HepG2 (cell line): ENCODE measurements at regions not wholly inside any gene's neighbourhood (a gene's known extent, or its start where the extent isn't known, plus 50 kb on each side); places are given as distances from the start of the nearest gene placed in this dataset.

Experiments
- ATAC-seq: fragments of 200-7000 bp; cut with Tn5 transposase; 3 replicates; pipeline ENCODE4 v1.9.1; 2020; ENCODE audit warnings: mild to moderate bottlenecking, moderate library complexity
- BruUV-seq: library from RNA; stranded (reverse); fragments of 400-500 nt; replicated peaks from 2 replicates; lab custom pipeline; 2021; lab: Mats Ljungman, UMichigan
- CTCF ChIA-PET: fragments of 300-600 bp; formaldehyde crosslinking; extraction: SDS; loops from one replicate; lab custom pipeline; 2021; ENCODE audit warnings: low total read pairs, inconsistent platforms, low intra/inter-chr PET ratio; lab: Yijun Ruan, JAX
- POLR2A ChIA-PET: fragments of 350-600 bp; sonication (Branson Sonifier 250); formaldehyde crosslinking; loops from one replicate; lab custom pipeline; 2020; ENCODE audit warnings: antibody characterized with exemption, inconsistent platforms; lab: Yijun Ruan, JAX
- DNase-seq: peaks from one replicate; pipeline ENCODE4 v3.0.0-alpha.2; 2015; ENCODE audit warnings: low spot score
- FAIRE-seq: peaks from 3 replicates; lab custom pipeline; 2011; peaks lifted over from hg19 to GRCh38; lab: Jason Lieb, UNC
- H2AFZ ChIP-seq: one replicate; pipeline ENCODE4 v1.6.1; 2011; ENCODE audit warnings: low read length, inconsistent platforms
- H3K27ac ChIP-seq: fragments of 300-600 bp; 3 replicates; pipeline ENCODE4 v1.8.0; 2011; ENCODE audit warnings: mixed run types, mild to moderate bottlenecking, mixed read lengths, low read length, inconsistent platforms; ENCODE audit not compliant: insufficient read depth; ENCODE audit errors: extremely low read length
- H3K27me3 ChIP-seq, 2 experiments: fragments of 200-600 bp in 1 of 2; 2 replicates in 1 of 2; 3 replicates in 1 of 2; pipeline versions ENCODE4 v1.6.0 to v1.8.0; 2011; ENCODE audit warnings: low read length in 2 of 2, mild to moderate bottlenecking in 2 of 2, moderate library complexity in 2 of 2, inconsistent platforms in 1 of 2; ENCODE audit not compliant: insufficient read depth in 2 of 2, control insufficient read depth in 1 of 2
- H3K36me3 ChIP-seq, 2 experiments: fragments of 200-600 bp in 1 of 2; replicated peaks in 1 of 2; 2 replicates in 1 of 2; 3 replicates in 1 of 2; pipeline versions ENCODE4 v1.5.1 to v1.8.0; 2011; ENCODE audit warnings: low read length in 2 of 2, inconsistent platforms in 1 of 2; ENCODE audit not compliant: insufficient read depth in 2 of 2, control insufficient read depth in 1 of 2
- H3K4me1 ChIP-seq: 2 replicates; pipeline ENCODE4 v1.5.1; 2012; ENCODE audit warnings: low read length, inconsistent platforms; ENCODE audit not compliant: insufficient read depth
- H3K4me2 ChIP-seq: 2 replicates; pipeline ENCODE4 v1.6.0; 2011; ENCODE audit warnings: low read depth, low read length, inconsistent platforms
- H3K4me3 ChIP-seq, 3 experiments: fragments of 200-600 bp in 1 of 3; sonication (generic), shearing (Covaris generic) in 1 of 3; replicated peaks in 1 of 3; 2 replicates each; pipeline ENCODE4 v1.5.1; 2011 to 2016; ENCODE audit warnings: low read length in 3 of 3, inconsistent platforms in 2 of 3, low read depth in 2 of 3, mild to moderate bottlenecking in 2 of 3, control low read depth in 1 of 3, mixed read lengths in 1 of 3; ENCODE audit not compliant: insufficient read depth in 1 of 3
- H3K79me2 ChIP-seq: one replicate; pipeline ENCODE4 v1.6.1; 2011; ENCODE audit warnings: low read length, inconsistent platforms; ENCODE audit not compliant: insufficient read depth
- H3K9ac ChIP-seq: 2 replicates; pipeline ENCODE4 v1.6.0; 2011; ENCODE audit warnings: mild to moderate bottlenecking, low read depth, low read length, inconsistent platforms; ENCODE audit not compliant: insufficient read depth
- H3K9me3 ChIP-seq: 2 replicates; pipeline ENCODE4 v1.5.1; 2012; ENCODE audit warnings: mild to moderate bottlenecking, low read length
- H4K20me1 ChIP-seq: 2 replicates; pipeline ENCODE4 v1.6.0; 2011; ENCODE audit warnings: inconsistent platforms, mild to moderate bottlenecking, low read length, moderate library complexity; ENCODE audit not compliant: insufficient read depth
- DZIP1 ChIP-seq: sonication (generic); formaldehyde crosslinking; IDR thresholded peaks from 2 replicates; pipeline ENCODE4 v1.5.0; 2020; ENCODE audit warnings: mild to moderate bottlenecking, missing genetic modification reagents
- FOXK2 ChIP-seq: fragments of 450-650 bp; IDR thresholded peaks from 2 replicates; pipeline ENCODE4 v1.6.1; 2016
- HHEX ChIP-seq: IDR thresholded peaks from 2 replicates; pipeline ENCODE4 v1.6.1; 2016; ENCODE audit warnings: control low read depth
- PHF20 ChIP-seq: sonication (generic); formaldehyde crosslinking; IDR thresholded peaks from 2 replicates; pipeline ENCODE4 v1.5.0; 2020; ENCODE audit warnings: mild to moderate bottlenecking, missing genetic modification reagents
- POLR2AphosphoS5 ChIP-seq: IDR thresholded peaks from 2 replicates; pipeline ENCODE4 v1.6.1; 2012; ENCODE audit warnings: low read depth, low read length
- RAD51 ChIP-seq: fragments of 450-650 bp; IDR thresholded peaks from 2 replicates; pipeline ENCODE4 v1.6.1; 2016; ENCODE audit warnings: borderline replicate concordance
- RORA ChIP-seq: sonication (generic); formaldehyde crosslinking; IDR thresholded peaks from 2 replicates; pipeline ENCODE4 v1.5.0; 2020; ENCODE audit warnings: mild to moderate bottlenecking, missing genetic modification reagents, moderate library complexity
- STAG1 ChIP-seq: sonication (generic); formaldehyde crosslinking; IDR thresholded peaks from 2 replicates; pipeline ENCODE4 v1.4.0; 2020; ENCODE audit warnings: missing genetic modification reagents
- ZNF143 ChIP-seq: sonication (generic); formaldehyde crosslinking; IDR thresholded peaks from 2 replicates; pipeline ENCODE4 v1.4.0; 2020; ENCODE audit warnings: missing genetic modification reagents
- ZNF264 ChIP-seq: sonication (generic); formaldehyde crosslinking; IDR thresholded peaks from 2 replicates; pipeline ENCODE4 v1.4.0; 2020; ENCODE audit warnings: missing genetic modification reagents
- ZNF549 ChIP-seq: sonication (generic); formaldehyde crosslinking; IDR thresholded peaks from 2 replicates; pipeline ENCODE4 v1.5.0; 2020; ENCODE audit warnings: missing genetic modification reagents
- WGBS: methylation state at CpG from one replicate; pipeline ENCODE4 v1.1.6; 2017; ENCODE audit warnings: low lambda C conversion rate; 5-methylcytosine and 5-hydroxymethylcytosine counted together
- in situ Hi-C: cut with HindIII; loops from 2 replicates; pipeline ENCODE4 v1.10.0; 2017; ENCODE audit warnings: low pct_unique_long_range_greater_than_20kb; ENCODE audit not compliant: extremely low pct_ligation_motif_present
- intact Hi-C: fragments of 100-400 bp; cut with micrococcal nuclease; formaldehyde crosslinking; loops from one replicate; pipeline ENCODE4 v1.10.0; 2022; ENCODE audit not compliant: unreplicated experiment

- ChIA-PET POLR2A (no interaction called here), CTCF (no interaction called here)
- Histone ChIP-seq H2AFZ (no peak overlapping the region), H4K20me1 (no peaks in the 10 kb centered on the region), H3K36me3 (no peaks in the 10 kb centered on the region), H3K9ac (no peak overlapping the region), H3K27ac (no peak overlapping the region), H3K27me3 (peaks cover 3 to 33% of the 10 kb centered on the region in 2 experiments; a peak in 2 of 5 replicates), H3K4me2 (no peak overlapping the region), H3K79me2 (no peaks in the 10 kb centered on the region), H3K4me1 (no peaks in the 10 kb centered on the region), H3K4me3 (no peak overlapping the region), H3K9me3 (no peaks in the 10 kb centered on the region; the same call in 1 of the 2 replicates)
- 9% methylated on average over 6 of the region's 7 CpGs for WGBS
- no peak for FAIRE-seq
- intact Hi-C loops: no loop called here
- no peak for ATAC-seq
- TF ChIP-seq RORA: no peak
- no peak for TF ChIP-seq ZNF549 (CRISPR knock-in tag)
- TF ChIP-seq ZNF264 (CRISPR knock-in tag): no peak
- no peak for TF ChIP-seq DZIP1
- no peak for TF ChIP-seq ZNF143 (CRISPR knock-in tag)
- TF ChIP-seq FOXK2: no peak
- TF ChIP-seq RAD51: no peak
- no peak for TF ChIP-seq POLR2AphosphoS5
- no peak for TF ChIP-seq STAG1 (CRISPR knock-in tag)
- TF ChIP-seq HHEX (CRISPR knock-in tag): no peak
- TF ChIP-seq PHF20 (CRISPR knock-in tag): no peak
- BruUV-seq: no TSS peak
- no peak for DNase-seq
- in situ Hi-C loops: no loop called here
These were observed 191.0 kb upstream of the SOX1 start for GRCh38 chr13:111875915-111876314.
